PC-9 (cell line): ENCODE measurements at regions not wholly inside any gene's neighbourhood (a gene's known extent, or its start where the extent isn't known, plus 50 kb on each side); places are given as distances from the start of the nearest gene placed in this dataset.

ENCODE experiments used
- CTCF ChIP-seq: fragments of 200-600 bp; sonication (generic); conservative IDR thresholded peaks from 2 replicates; pipeline ENCODE4 v1.6.1; 2017; ENCODE audit warnings: mixed run types, antibody characterized with exemption, mild to moderate bottlenecking, moderate library complexity
- EZH2 ChIP-seq: fragments of 200-600 bp; sonication (generic); IDR thresholded peaks from 2 replicates; pipeline ENCODE4 v1.8.0; 2017; ENCODE audit warnings: antibody characterized with exemption, low read depth

- TF ChIP-seq CTCF, result no peak
- TF ChIP-seq EZH2, result no peak
Observed at GRCh38 chr18:76584414-76585310, 89.6 kb upstream of the ZNF516 start.
